CD14-positive monocyte (primary cell): ENCODE measurements at regions not wholly inside any gene's neighbourhood (a gene's known extent, or its start where the extent isn't known, plus 50 kb on each side); places are given as distances from the start of the nearest gene placed in this dataset.

Experiments used
- DNase-seq, 3 donors: peaks; one replicate each; pipeline ENCODE4 v3.0.0-alpha.2; 2011 to 2022
- H2AFZ ChIP-seq: 2 replicates; pipeline ENCODE4 v1.6.0; 2012; ENCODE audit warnings: mild to moderate bottlenecking, low read depth, low read length, inconsistent platforms; ENCODE audit not compliant: insufficient read depth, poor library complexity, severe bottlenecking
- H3K27ac ChIP-seq, 2 donors: 1 replicate in 1 of 2; 2 replicates in 1 of 2; pipeline ENCODE4 v1.5.1; 2012 to 2013; ENCODE audit warnings: low read length in 2 of 2, control low read depth in 1 of 2, inconsistent platforms in 1 of 2, low read depth in 1 of 2, mild to moderate bottlenecking in 1 of 2
- H3K27me3 ChIP-seq, 2 donors: one replicate each; pipeline versions ENCODE4 v1.6.0 to v1.6.1; 2011 to 2013; ENCODE audit warnings: low read length in 2 of 2; ENCODE audit not compliant: control insufficient read depth in 2 of 2, insufficient read depth in 2 of 2
- H3K36me3 ChIP-seq, 2 donors: replicated peaks in 1 of 2; 1 replicate in 1 of 2; 2 replicates in 1 of 2; pipeline versions ENCODE4 v1.5.1 to v1.6.1; 2012 to 2013; ENCODE audit warnings: low read length in 2 of 2, control low read depth in 1 of 2, inconsistent platforms in 1 of 2, mild to moderate bottlenecking in 1 of 2; ENCODE audit not compliant: insufficient read depth in 2 of 2, control insufficient read depth in 1 of 2
- H3K4me1 ChIP-seq, 2 donors: 1 replicate in 1 of 2; 2 replicates in 1 of 2; pipeline versions ENCODE4 v1.5.1 to v1.6.1; 2012 to 2013; ENCODE audit warnings: low read length in 2 of 2, control low read depth in 1 of 2, inconsistent platforms in 1 of 2, mild to moderate bottlenecking in 1 of 2, moderate library complexity in 1 of 2; ENCODE audit not compliant: insufficient read depth in 2 of 2, control insufficient read depth in 1 of 2
- H3K4me2 ChIP-seq: replicated peaks from 2 replicates; pipeline ENCODE3; 2012; ENCODE audit warnings: low read length, moderate library complexity, mild to moderate bottlenecking; ENCODE audit not compliant: poor library complexity, severe bottlenecking; ENCODE audit errors: extremely low read depth
- H3K4me3 ChIP-seq, 3 experiments: fragments of 200-600 bp in 1 of 3; sonication (generic) in 1 of 3; replicated peaks in 1 of 3; 1 replicate in 2 of 3; 2 replicates in 1 of 3; pipeline ENCODE4 v1.5.1; 2011 to 2013; ENCODE audit warnings: low read length in 3 of 3, mild to moderate bottlenecking in 3 of 3, control low read depth in 2 of 3, low read depth in 2 of 3, inconsistent platforms in 1 of 3, moderate library complexity in 1 of 3
- H3K79me2 ChIP-seq: 2 replicates; pipeline ENCODE4 v1.6.0; 2012; ENCODE audit warnings: mild to moderate bottlenecking, control low read depth, inconsistent platforms, low read length, moderate library complexity; ENCODE audit not compliant: insufficient read depth
- H3K9ac ChIP-seq: 2 replicates; pipeline ENCODE4 v1.6.0; 2017; ENCODE audit warnings: low read length, mild to moderate bottlenecking; ENCODE audit not compliant: insufficient read depth, poor library complexity, severe bottlenecking
- H3K9me3 ChIP-seq, 2 donors: replicated peaks in 1 of 2; 1 replicate in 1 of 2; 2 replicates in 1 of 2; pipeline versions ENCODE4 v1.5.1 to v1.6.1; 2012 to 2013; ENCODE audit warnings: low read length in 2 of 2, control low read depth in 1 of 2; ENCODE audit not compliant: control insufficient read depth in 1 of 2, insufficient read depth in 1 of 2
- H4K20me1 ChIP-seq: 2 replicates; pipeline ENCODE4 v1.6.0; 2012; ENCODE audit warnings: mild to moderate bottlenecking, low read length, control low read depth, moderate library complexity; ENCODE audit not compliant: insufficient read depth
- H3K27ac Mint-ChIP-seq, 7 donors: one replicate each; pipeline ENCODE4 v1.8.0; 2020; ENCODE audit warnings: mild to moderate bottlenecking in 7 of 7, mixed read lengths in 7 of 7, moderate library complexity in 6 of 7, inconsistent platforms in 2 of 7
- H3K27me3 Mint-ChIP-seq, 3 donors: one replicate each; pipeline ENCODE4 v1.8.0; 2021 to 2022; ENCODE audit warnings: low read depth in 3 of 3, mild to moderate bottlenecking in 3 of 3, mixed read lengths in 3 of 3, moderate library complexity in 3 of 3, inconsistent platforms in 1 of 3
- H3K36me3 Mint-ChIP-seq, 2 donors: one replicate each; pipeline ENCODE4 v1.8.0; 2020; ENCODE audit warnings: mixed read lengths in 2 of 2, inconsistent platforms in 1 of 2, mild to moderate bottlenecking in 1 of 2
- H3K4me1 Mint-ChIP-seq: one replicate; pipeline ENCODE4 v1.8.0; 2020; ENCODE audit warnings: mild to moderate bottlenecking, mixed read lengths
- H3K4me3 Mint-ChIP-seq, 2 donors: one replicate each; pipeline ENCODE4 v1.8.0; 2020; ENCODE audit warnings: mild to moderate bottlenecking in 2 of 2, mixed read lengths in 2 of 2, moderate library complexity in 1 of 2
- H3K9me3 Mint-ChIP-seq, 7 donors: one replicate each; pipeline ENCODE4 v1.8.0; 2020 to 2022; ENCODE audit warnings: mixed read lengths in 7 of 7, mild to moderate bottlenecking in 6 of 7, moderate library complexity in 6 of 7, inconsistent platforms in 2 of 7
- WGBS: methylation state at CpG from one replicate; pipeline ENCODE4 v1.1.5; 2013; ENCODE audit warnings: missing lambda C conversion rate; ENCODE audit not compliant: insufficient coverage; 5-methylcytosine and 5-hydroxymethylcytosine counted together
- intact Hi-C, 2 donors: fragments of 100-400 bp; cut with micrococcal nuclease; formaldehyde crosslinking; loops; one replicate each; pipeline versions ENCODE4 v1.15.0 to v1.15.1; 2023
- TF ChIP-seq, protein P1 (sequence below): fragments of 200-600 bp; IDR thresholded peaks from one replicate; pipeline ENCODE4 v1.8.0; 2022; ENCODE audit warnings: antibody characterized with exemption, mild to moderate bottlenecking

DNA sequence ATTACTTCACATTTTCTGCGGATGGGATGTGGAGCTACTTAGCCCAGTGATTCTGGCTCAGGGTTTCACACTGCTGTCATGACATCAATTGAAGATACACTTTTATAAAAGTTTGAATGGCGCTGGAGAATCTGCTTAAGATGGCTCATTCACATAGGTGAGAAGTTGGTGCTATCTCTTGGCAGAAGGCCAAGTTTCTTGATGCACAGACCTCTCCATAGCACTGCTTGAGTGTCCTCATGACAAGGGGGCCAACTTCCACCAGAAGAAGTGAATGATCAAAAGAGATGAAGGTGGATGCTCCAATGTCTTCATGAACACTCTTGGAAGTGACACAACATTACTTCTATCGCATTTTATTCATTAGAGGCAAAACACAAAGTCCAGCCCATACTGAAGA, 403.7 kb upstream of the CCNG1 start:
- H3K4me3 Mint-ChIP-seq = no peak overlapping the region
- WGBS = no CpG with 5 or more reads among the region's 3 CpGs
- Histone ChIP-seq H3K9ac (no peak overlapping the region), H3K79me2 (no peaks in the 10 kb centered on the region), H3K4me3 (no peak overlapping the region), H3K36me3 (no peaks in the 10 kb centered on the region), H3K27me3 (no peaks in the 10 kb centered on the region), H3K4me2 (no peak overlapping the region), H3K27ac (no peak overlapping the region), H3K9me3 (peaks cover 0 to 16% of the 10 kb centered on the region in 2 donors), H3K4me1 (no peaks in the 10 kb centered on the region), H2AFZ (no peak overlapping the region), H4K20me1 (no peaks in the 10 kb centered on the region)
- DNase-seq = no peak
- no peaks in the 10 kb centered on the region for H3K27me3 Mint-ChIP-seq
- no peak overlapping the region for H3K27ac Mint-ChIP-seq
- TF ChIP-seq, protein P1, sequence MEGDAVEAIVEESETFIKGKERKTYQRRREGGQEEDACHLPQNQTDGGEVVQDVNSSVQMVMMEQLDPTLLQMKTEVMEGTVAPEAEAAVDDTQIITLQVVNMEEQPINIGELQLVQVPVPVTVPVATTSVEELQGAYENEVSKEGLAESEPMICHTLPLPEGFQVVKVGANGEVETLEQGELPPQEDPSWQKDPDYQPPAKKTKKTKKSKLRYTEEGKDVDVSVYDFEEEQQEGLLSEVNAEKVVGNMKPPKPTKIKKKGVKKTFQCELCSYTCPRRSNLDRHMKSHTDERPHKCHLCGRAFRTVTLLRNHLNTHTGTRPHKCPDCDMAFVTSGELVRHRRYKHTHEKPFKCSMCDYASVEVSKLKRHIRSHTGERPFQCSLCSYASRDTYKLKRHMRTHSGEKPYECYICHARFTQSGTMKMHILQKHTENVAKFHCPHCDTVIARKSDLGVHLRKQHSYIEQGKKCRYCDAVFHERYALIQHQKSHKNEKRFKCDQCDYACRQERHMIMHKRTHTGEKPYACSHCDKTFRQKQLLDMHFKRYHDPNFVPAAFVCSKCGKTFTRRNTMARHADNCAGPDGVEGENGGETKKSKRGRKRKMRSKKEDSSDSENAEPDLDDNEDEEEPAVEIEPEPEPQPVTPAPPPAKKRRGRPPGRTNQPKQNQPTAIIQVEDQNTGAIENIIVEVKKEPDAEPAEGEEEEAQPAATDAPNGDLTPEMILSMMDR = no peak
- intact Hi-C loops = no loop called here
- no peaks in the 10 kb centered on the region for H3K36me3 Mint-ChIP-seq
- no peaks in the 10 kb centered on the region for H3K4me1 Mint-ChIP-seq
- H3K9me3 Mint-ChIP-seq = peaks cover 0 to 18% (median 4%) of the 10 kb centered on the region in 7 donors

GRCh38 chr5:163041254-163041653, 396.1 kb upstream of the CCNG1 start:
- DNase-seq = no peak
- Mint-ChIP-seq H3K9me3 (peaks cover 0 to 9% (median 5%) of the 10 kb centered on the region in 7 donors), H3K4me1 (no peaks in the 10 kb centered on the region), H3K27me3 (no peaks in the 10 kb centered on the region), H3K4me3 (no peak overlapping the region), H3K27ac (no peak overlapping the region), H3K36me3 (no peaks in the 10 kb centered on the region)
- no peak overlapping the region for H3K4me3 ChIP-seq
- no peaks in the 10 kb centered on the region for H4K20me1 ChIP-seq
- H3K27me3 ChIP-seq = no peaks in the 10 kb centered on the region
- H3K9me3 ChIP-seq = peaks cover 14 to 20% of the 10 kb centered on the region in 2 donors
- no peaks in the 10 kb centered on the region for H3K79me2 ChIP-seq
- H3K27ac ChIP-seq = no peak overlapping the region
- no peak overlapping the region for H2AFZ ChIP-seq
- H3K36me3 ChIP-seq = no peaks in the 10 kb centered on the region
- 56% methylated on average over 1 of the region's 1 CpG for WGBS
- TF ChIP-seq, protein P1 = no peak
- H3K9ac ChIP-seq = no peak overlapping the region
- H3K4me1 ChIP-seq = no peaks in the 10 kb centered on the region
- intact Hi-C loops = no loop called here
- H3K4me2 ChIP-seq = no peak overlapping the region
